ENCODE measurements at regions not wholly inside any gene's neighbourhood (a gene's known extent, or its start where the extent isn't known, plus 50 kb on each side); places are given as distances from the start of the nearest gene placed in this dataset.

- no peak for DNase-seq
Measured at GRCh38 chr17:79500745-79501618, 109.9 kb downstream of the RBFOX3 start.

- DNase-seq: no peak
Measured at GRCh38 chr17:79498854-79499253, 112.0 kb downstream of the RBFOX3 start.

- no peak for DNase-seq
Measured at GRCh38 chr17:79497777-79498348, 113.0 kb downstream of the RBFOX3 start.

GRCh38 chr17:79496422-79497005, 114.3 kb downstream of the RBFOX3 start:
- no peak for DNase-seq

GRCh38 chr17:79495665-79496064, 115.2 kb downstream of the RBFOX3 start:
- DNase-seq: no peak

- no peak for DNase-seq
Measured at GRCh38 chr17:79491006-79491405, 119.8 kb downstream of the RBFOX3 start.

GRCh38 chr17:79490530-79490929, 120.3 kb downstream of the RBFOX3 start:
- no peak for DNase-seq

- DNase-seq: no peak
Measured at GRCh38 chr17:79487149-79487548, 123.7 kb downstream of the RBFOX3 start.

- DNase-seq: no peak
Measured at GRCh38 chr17:79485991-79486390, 124.9 kb downstream of the RBFOX3 start.

- DNase-seq: no peak
Measured at GRCh38 chr17:79485419-79485985, 125.3 kb downstream of the RBFOX3 start.

- no peak for DNase-seq
Measured at GRCh38 chr17:79484600-79485418, 126.0 kb downstream of the RBFOX3 start.

- no peak for DNase-seq
Measured at GRCh38 chr17:79483842-79484241, 127.0 kb downstream of the RBFOX3 start.

GRCh38 chr17:79482727-79483521, 127.9 kb downstream of the RBFOX3 start:
- DNase-seq: no peak

GRCh38 chr17:79479876-79480275, 131.0 kb downstream of the RBFOX3 start:
- DNase-seq: no peak

GRCh38 chr17:79478841-79479240, 132.0 kb downstream of the RBFOX3 start:
- DNase-seq: no peak

- DNase-seq: no peak
Measured at GRCh38 chr17:79478051-79478461, 132.8 kb downstream of the RBFOX3 start.

- DNase-seq: no peak
Measured at GRCh38 chr17:79476074-79476652, 134.7 kb downstream of the RBFOX3 start.

- DNase-seq: no peak
Measured at GRCh38 chr17:79473876-79474440, 136.9 kb downstream of the RBFOX3 start.

- no peak for DNase-seq
Measured at GRCh38 chr17:79473111-79473875, 137.6 kb downstream of the RBFOX3 start.

- no peak for DNase-seq
Measured at GRCh38 chr17:79470754-79471153, 140.1 kb downstream of the RBFOX3 start.

Measured in NCI-H1930 (cell line).